Endothelial cell of umbilical vein (primary cell): ENCODE measurements at regions not wholly inside any gene's neighbourhood (a gene's known extent, or its start where the extent isn't known, plus 50 kb on each side); places are given as distances from the start of the nearest gene placed in this dataset.

Source experiments
- BruUV-seq: library from RNA; stranded (reverse); fragments of 400-500 nt; replicated peaks from 2 replicates; lab custom pipeline; 2021; lab: Mats Ljungman, UMichigan
- CTCF ChIA-PET: fragments of 300-600, 350-600 bp; sonication (Branson Sonifier 250); formaldehyde crosslinking; loops from one replicate; lab custom pipeline; 2021; ENCODE audit warnings: antibody characterized with exemption, inconsistent platforms; lab: Charles Lee
- POLR2A ChIA-PET: fragments of 300-600, 350-600 bp; sonication (Branson Sonifier 250); formaldehyde crosslinking; loops from one replicate; lab custom pipeline; 2021; ENCODE audit warnings: antibody characterized with exemption, inconsistent platforms; lab: Charles Lee
- DNase-seq: peaks from one replicate; pipeline ENCODE4 v3.0.0-alpha.2; 2011; ENCODE audit warnings: low read depth, low spot score
- FAIRE-seq: peaks from 2 replicates; lab custom pipeline; 2011; peaks lifted over from hg19 to GRCh38; lab: Jason Lieb, UNC
- H2AFZ ChIP-seq: 2 replicates; pipeline ENCODE4 v1.6.0; 2012; ENCODE audit warnings: low read depth, low read length, control low read depth, inconsistent platforms
- H3K27ac ChIP-seq: 2 replicates; pipeline ENCODE4 v1.5.1; 2011; ENCODE audit warnings: low read depth, mild to moderate bottlenecking, control low read depth, low read length, moderate library complexity; ENCODE audit not compliant: insufficient read depth
- H3K27me3 ChIP-seq, 2 experiments: 2 replicates each; pipeline versions ENCODE4 v1.6.0 to v1.6.1; 2011; ENCODE audit warnings: low read length in 2 of 2, mixed read lengths in 1 of 2; ENCODE audit not compliant: control insufficient read depth in 2 of 2, insufficient read depth in 2 of 2
- H3K36me3 ChIP-seq, 2 experiments: 2 replicates in 1 of 2; 3 replicates in 1 of 2; pipeline ENCODE4 v1.5.1; 2011; ENCODE audit warnings: low read length in 2 of 2, mild to moderate bottlenecking in 1 of 2, moderate library complexity in 1 of 2; ENCODE audit not compliant: control insufficient read depth in 2 of 2, insufficient read depth in 2 of 2; ENCODE audit errors: extremely low read depth in 1 of 2
- H3K4me1 ChIP-seq: 3 replicates; pipeline ENCODE4 v1.5.1; 2011; ENCODE audit warnings: mild to moderate bottlenecking, low read length; ENCODE audit not compliant: control insufficient read depth, insufficient read depth; ENCODE audit errors: extremely low read depth
- H3K4me2 ChIP-seq: 2 replicates; pipeline ENCODE4 v1.6.1; 2011; ENCODE audit warnings: low read length, control low read depth, mixed read lengths; ENCODE audit not compliant: insufficient read depth
- H3K4me3 ChIP-seq, 3 experiments: fragments of 200-600 bp in 1 of 3; sonication (generic), shearing (Covaris generic) in 1 of 3; replicated peaks in 1 of 3; 2 replicates each; pipeline ENCODE4 v1.5.1; 2011 to 2016; ENCODE audit warnings: control low read depth in 3 of 3, low read length in 3 of 3, mild to moderate bottlenecking in 2 of 3, inconsistent platforms in 1 of 3, low read depth in 1 of 3, moderate library complexity in 1 of 3; ENCODE audit not compliant: insufficient read depth in 1 of 3
- H3K79me2 ChIP-seq: 2 replicates; pipeline ENCODE4 v1.6.0; 2012; ENCODE audit warnings: low read length, inconsistent platforms; ENCODE audit not compliant: control insufficient read depth, insufficient read depth
- H3K9ac ChIP-seq: replicated peaks from 2 replicates; pipeline ENCODE3; 2011; ENCODE audit warnings: low read length, control low read depth; ENCODE audit not compliant: insufficient read depth; ENCODE audit errors: extremely low read depth
- H3K9me1 ChIP-seq: replicated peaks from 3 replicates; pipeline ENCODE4 v1.6.0; 2011; ENCODE audit warnings: mild to moderate bottlenecking, low read length; ENCODE audit not compliant: control insufficient read depth, insufficient read depth; ENCODE audit errors: extremely low read depth
- H3K9me3 ChIP-seq: replicated peaks from 2 replicates; pipeline ENCODE4 v1.5.1; 2012; ENCODE audit warnings: low read length, inconsistent platforms; ENCODE audit not compliant: control insufficient read depth, insufficient read depth
- H4K20me1 ChIP-seq: replicated peaks from 2 replicates; pipeline ENCODE3; 2011; ENCODE audit warnings: mild to moderate bottlenecking, low read length; ENCODE audit not compliant: control insufficient read depth, insufficient read depth; ENCODE audit errors: extremely low read depth
- EZH2 ChIP-seq: IDR thresholded peaks from 2 replicates; pipeline ENCODE4 v1.6.1; 2012; ENCODE audit warnings: borderline replicate concordance, low read depth, mild to moderate bottlenecking, moderate library complexity, low read length, inconsistent platforms; ENCODE audit not compliant: severe bottlenecking
- FOS ChIP-seq: IDR thresholded peaks from 2 replicates; pipeline ENCODE4 v1.6.1; 2011; ENCODE audit warnings: mild to moderate bottlenecking, low read length, moderate library complexity, borderline replicate concordance; ENCODE audit not compliant: insufficient read depth
- GATA2 ChIP-seq: IDR thresholded peaks from 2 replicates; pipeline ENCODE4 v1.7.0; 2011; ENCODE audit warnings: low read depth, mild to moderate bottlenecking, moderate library complexity, mixed read lengths, low read length; ENCODE audit not compliant: insufficient read length, insufficient read depth
- JUN ChIP-seq: IDR thresholded peaks from 2 replicates; pipeline ENCODE4 v1.6.1; 2011; ENCODE audit warnings: borderline replicate concordance, low read depth; ENCODE audit not compliant: insufficient read length, insufficient read depth
- POLR2A ChIP-seq: IDR thresholded peaks from 2 replicates; pipeline ENCODE4 v1.6.1; 2012; ENCODE audit warnings: low read depth, mild to moderate bottlenecking, control low read depth, low read length
- POLR2AphosphoS5 ChIP-seq: IDR thresholded peaks from 2 replicates; pipeline ENCODE4 v1.6.1; 2012; ENCODE audit warnings: low read depth, mild to moderate bottlenecking, control low read depth, low read length, moderate library complexity; ENCODE audit not compliant: insufficient read depth
- dilution Hi-C: fragments of 300-500 bp; cut with MboI; formaldehyde crosslinking; loops from one replicate; pipeline ENCODE4 v1.15.0; 2019; ENCODE audit warnings: low sequenced_read_pairs; ENCODE audit not compliant: extremely low pct_ligation_motif_present
- intact Hi-C: fragments of 100-400 bp; cut with micrococcal nuclease; formaldehyde crosslinking; loops from one replicate; pipeline ENCODE4 v1.10.0; 2022
- TF ChIP-seq, protein P1 (sequence below), 2 donors: IDR thresholded peaks; 1 replicate in 1 of 2; 2 replicates in 1 of 2; pipeline ENCODE4 v1.5.1; 2011; ENCODE audit warnings: low read length in 2 of 2, mild to moderate bottlenecking in 2 of 2, moderate library complexity in 2 of 2, control low read depth in 1 of 2, inconsistent platforms in 1 of 2, low read depth in 1 of 2; ENCODE audit not compliant: insufficient read depth in 1 of 2; ENCODE audit errors: extremely low read depth in 1 of 2
- TF ChIP-seq, protein P2 (sequence below): IDR thresholded peaks from 2 replicates; pipeline ENCODE4 v1.6.1; 2011; ENCODE audit not compliant: insufficient read depth, insufficient read length

DNA sequence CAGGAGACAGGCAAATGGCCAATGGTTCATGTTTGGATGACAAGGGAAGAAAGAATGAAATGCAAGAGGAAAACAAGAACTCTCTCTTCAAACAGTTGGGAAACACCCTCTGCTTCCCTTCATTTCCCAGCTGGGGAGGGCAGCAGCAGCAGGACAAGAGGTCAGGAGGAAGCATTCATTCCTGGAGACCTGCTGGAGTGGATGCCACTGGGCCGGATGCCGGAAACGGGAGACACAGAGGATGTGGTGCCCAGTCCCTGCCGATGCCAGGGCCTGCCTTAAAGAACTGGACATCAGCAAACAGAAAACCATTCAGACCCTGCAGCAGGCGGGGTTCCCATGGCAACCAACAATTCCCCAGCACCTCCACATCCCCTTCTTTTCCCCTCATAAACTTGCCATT lies 102.3 kb upstream of the ZNF648 start:
- Histone ChIP-seq H3K27me3 (no peaks in the 10 kb centered on the region), H3K36me3 (no peaks in the 10 kb centered on the region), H4K20me1 (no peaks in the 10 kb centered on the region), H3K4me3 (no peak overlapping the region), H3K9ac (no peak overlapping the region), H3K9me3 (no peaks in the 10 kb centered on the region), H3K4me1 (no peaks in the 10 kb centered on the region), H2AFZ (no peak overlapping the region), H3K4me2 (no peak overlapping the region), H3K9me1 (no peaks in the 10 kb centered on the region), H3K79me2 (no peaks in the 10 kb centered on the region), H3K27ac (no peak overlapping the region)
- no TSS peak for BruUV-seq
- CTCF ChIA-PET = no interaction called here
- TF ChIP-seq POLR2A (no peak), POLR2AphosphoS5 (no peak), EZH2 (no peak), JUN (no peak), GATA2 (no peak)
- TF ChIP-seq, protein P1, sequence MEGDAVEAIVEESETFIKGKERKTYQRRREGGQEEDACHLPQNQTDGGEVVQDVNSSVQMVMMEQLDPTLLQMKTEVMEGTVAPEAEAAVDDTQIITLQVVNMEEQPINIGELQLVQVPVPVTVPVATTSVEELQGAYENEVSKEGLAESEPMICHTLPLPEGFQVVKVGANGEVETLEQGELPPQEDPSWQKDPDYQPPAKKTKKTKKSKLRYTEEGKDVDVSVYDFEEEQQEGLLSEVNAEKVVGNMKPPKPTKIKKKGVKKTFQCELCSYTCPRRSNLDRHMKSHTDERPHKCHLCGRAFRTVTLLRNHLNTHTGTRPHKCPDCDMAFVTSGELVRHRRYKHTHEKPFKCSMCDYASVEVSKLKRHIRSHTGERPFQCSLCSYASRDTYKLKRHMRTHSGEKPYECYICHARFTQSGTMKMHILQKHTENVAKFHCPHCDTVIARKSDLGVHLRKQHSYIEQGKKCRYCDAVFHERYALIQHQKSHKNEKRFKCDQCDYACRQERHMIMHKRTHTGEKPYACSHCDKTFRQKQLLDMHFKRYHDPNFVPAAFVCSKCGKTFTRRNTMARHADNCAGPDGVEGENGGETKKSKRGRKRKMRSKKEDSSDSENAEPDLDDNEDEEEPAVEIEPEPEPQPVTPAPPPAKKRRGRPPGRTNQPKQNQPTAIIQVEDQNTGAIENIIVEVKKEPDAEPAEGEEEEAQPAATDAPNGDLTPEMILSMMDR (IDR thresholded peaks at IDR 0.05; ENCODE audit: extremely low read depth in 1 of 2, insufficient read depth in 1 of 2, low read depth in 1 of 2, low read length in 2 of 2) = no peak
- dilution Hi-C loops (no loop called here), intact Hi-C loops (no loop called here)
- POLR2A ChIA-PET = no interaction called here
- FAIRE-seq (no peak), DNase-seq (no peak)

DNA sequence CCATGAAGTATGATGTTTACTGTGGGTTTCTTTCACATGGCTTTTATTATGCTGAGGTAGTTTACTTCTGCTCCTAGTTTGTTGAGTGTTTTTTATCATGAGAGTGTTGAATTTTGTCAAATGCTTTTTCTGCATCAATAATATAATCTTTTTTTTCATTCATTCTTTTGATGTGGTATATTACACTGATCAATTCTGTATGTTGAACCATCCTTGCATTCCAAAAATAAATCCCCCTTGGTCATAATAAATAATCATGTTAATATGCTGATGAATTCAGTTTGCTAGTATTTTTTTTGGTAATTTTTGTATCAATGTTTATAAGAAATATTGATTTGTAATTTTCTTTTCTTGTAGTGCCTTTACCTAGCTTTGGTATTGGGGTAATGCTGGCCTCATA lies 97.9 kb upstream of the ZNF648 start:
- no peaks in the 10 kb centered on the region for H3K9me3 ChIP-seq
- dilution Hi-C loops (no loop called here), intact Hi-C loops (no loop called here)
- POLR2A ChIA-PET = no interaction called here
- H3K9me1 ChIP-seq = no peaks in the 10 kb centered on the region
- DNase-seq (no peak), FAIRE-seq (no peak)
- H3K4me1 ChIP-seq = no peaks in the 10 kb centered on the region
- H3K36me3 ChIP-seq = no peaks in the 10 kb centered on the region
- no peaks in the 10 kb centered on the region for H3K79me2 ChIP-seq
- CTCF ChIA-PET = no interaction called here
- no peaks in the 10 kb centered on the region for H3K27me3 ChIP-seq
- no peak overlapping the region for H3K9ac ChIP-seq
- no peak overlapping the region for H3K4me2 ChIP-seq
- no TSS peak for BruUV-seq
- TF ChIP-seq, protein P2, sequence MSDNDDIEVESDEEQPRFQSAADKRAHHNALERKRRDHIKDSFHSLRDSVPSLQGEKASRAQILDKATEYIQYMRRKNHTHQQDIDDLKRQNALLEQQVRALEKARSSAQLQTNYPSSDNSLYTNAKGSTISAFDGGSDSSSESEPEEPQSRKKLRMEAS = no peak
- TF ChIP-seq, protein P1 (IDR thresholded peaks at IDR 0.05; ENCODE audit: extremely low read depth in 1 of 2, insufficient read depth in 1 of 2, low read depth in 1 of 2, low read length in 2 of 2) = no peak
- TF ChIP-seq FOS (no peak), POLR2AphosphoS5 (no peak), GATA2 (no peak)
- H3K4me3 ChIP-seq = no peak overlapping the region
- no peaks in the 10 kb centered on the region for H4K20me1 ChIP-seq
- no peak overlapping the region for H2AFZ ChIP-seq
- H3K27ac ChIP-seq = no peak overlapping the region
